K562 (cell line): ENCODE measurements at regions not wholly inside any gene's neighbourhood (a gene's known extent, or its start where the extent isn't known, plus 50 kb on each side); places are given as distances from the start of the nearest gene placed in this dataset.

Experiments used
- ARID1B ChIP-seq: fragments of 450-650 bp; IDR thresholded peaks from 2 replicates; pipeline ENCODE4 v1.6.1; 2016; ENCODE audit warnings: antibody characterized with exemption, mild to moderate bottlenecking, inconsistent platforms
- CTCF ChIP-seq, 3 experiments: IDR thresholded peaks in 2 of 3; conservative IDR thresholded peaks in 1 of 3; 2 replicates each; pipeline ENCODE4 v1.5.1; 2011 to 2012; ENCODE audit warnings: low read length in 3 of 3, mild to moderate bottlenecking in 3 of 3, control low read depth in 2 of 3, improper control_type of control experiment in 1 of 3, inconsistent platforms in 1 of 3, low read depth in 1 of 3, mixed read lengths in 1 of 3, moderate library complexity in 1 of 3; ENCODE audit not compliant: insufficient read depth in 2 of 3
- FOXA1 ChIP-seq: fragments of 450-650 bp; IDR thresholded peaks from 2 replicates; pipeline ENCODE4 v1.6.1; 2016; ENCODE audit warnings: mild to moderate bottlenecking, borderline replicate concordance
- KAT8 ChIP-seq: fragments of 450-650 bp; IDR thresholded peaks from 2 replicates; pipeline ENCODE4 v1.6.1; 2016; ENCODE audit warnings: low read depth, mild to moderate bottlenecking
- NCOA1 ChIP-seq: fragments of 450-650 bp; IDR thresholded peaks from 2 replicates; pipeline ENCODE4 v1.6.1; 2016; ENCODE audit warnings: low read depth
- NCOA6 ChIP-seq: fragments of 450-650 bp; IDR thresholded peaks from 2 replicates; pipeline ENCODE4 v1.6.1; 2017; ENCODE audit warnings: mild to moderate bottlenecking
- SMC3 ChIP-seq: conservative IDR thresholded peaks from 2 replicates; pipeline ENCODE4 v1.6.1; 2011; ENCODE audit warnings: low read depth, low read length, improper control_type of control experiment; ENCODE audit not compliant: insufficient read depth
- ZBTB33 ChIP-seq: sonication (generic); formaldehyde crosslinking; IDR thresholded peaks from 2 replicates; pipeline ENCODE4 v1.8.1; 2023; ENCODE audit warnings: mild to moderate bottlenecking, missing genetic modification reagents
- ZNF23 ChIP-seq: fragments of 250-450 bp; sonication (Bioruptor Pico); IDR thresholded peaks from 2 replicates; pipeline ENCODE4 v1.4.0; 2020; ENCODE audit warnings: mild to moderate bottlenecking
- ZNF561 ChIP-seq: fragments of 450-650 bp; formaldehyde crosslinking; conservative IDR thresholded peaks from 2 replicates; pipeline ENCODE4 v1.4.0; 2020; ENCODE audit warnings: mild to moderate bottlenecking, moderate library complexity
- ZNF583 ChIP-seq: fragments of 250-450 bp; sonication (Bioruptor Pico); IDR thresholded peaks from 2 replicates; pipeline ENCODE4 v1.4.0; 2020
- TF ChIP-seq, protein P1 (sequence below): IDR thresholded peaks from 2 replicates; pipeline ENCODE4 v1.6.1; 2016; ENCODE audit warnings: missing genetic modification characterization, missing compliant biosample characterization

DNA sequence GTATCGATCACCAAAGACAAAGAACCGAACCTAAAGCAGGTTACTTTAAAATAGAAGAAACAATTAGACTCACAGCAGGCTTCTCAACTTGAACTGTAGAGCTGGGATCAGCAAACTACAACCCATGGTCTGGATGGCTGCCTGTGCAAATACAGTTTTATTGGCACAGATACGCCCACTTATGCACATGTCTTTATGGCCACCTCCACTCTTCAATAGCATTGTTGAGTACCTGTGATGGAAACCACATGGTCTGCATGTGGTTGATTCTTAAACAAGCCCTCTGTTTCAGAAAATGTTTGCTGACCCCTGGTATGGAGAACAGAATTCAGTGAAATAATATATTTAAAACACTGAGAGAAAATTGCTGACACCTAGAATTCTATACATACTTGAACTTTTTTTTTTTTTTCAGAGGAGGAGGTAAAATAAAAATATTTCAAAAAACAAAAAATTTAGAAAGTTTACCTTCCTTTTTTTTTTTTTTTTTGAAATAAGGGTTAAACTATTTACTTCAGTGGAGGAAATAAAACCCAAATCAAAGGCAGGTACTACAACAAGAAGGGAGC is 263.8 kb upstream of the ATP10A start:
- TF ChIP-seq CTCF (IDR thresholded peaks at IDR 0.05 in 2 of 3, conservative IDR thresholded peaks at IDR 0.05 in 1 of 3; ENCODE audit: insufficient read depth in 2 of 3, low read depth in 1 of 3, low read length in 3 of 3) (no peak), KAT8 (no peak), ZNF583 (CRISPR knock-in tag) (no peak), FOXA1 (no peak), ZNF23 (CRISPR knock-in tag) (no peak), ZNF561 (CRISPR knock-in tag) (no peak), ZBTB33 (CRISPR knock-in tag) (no peak), NCOA1 (no peak), ARID1B (no peak), NCOA6 (no peak), SMC3 (no peak)
- TF ChIP-seq, protein P1, sequence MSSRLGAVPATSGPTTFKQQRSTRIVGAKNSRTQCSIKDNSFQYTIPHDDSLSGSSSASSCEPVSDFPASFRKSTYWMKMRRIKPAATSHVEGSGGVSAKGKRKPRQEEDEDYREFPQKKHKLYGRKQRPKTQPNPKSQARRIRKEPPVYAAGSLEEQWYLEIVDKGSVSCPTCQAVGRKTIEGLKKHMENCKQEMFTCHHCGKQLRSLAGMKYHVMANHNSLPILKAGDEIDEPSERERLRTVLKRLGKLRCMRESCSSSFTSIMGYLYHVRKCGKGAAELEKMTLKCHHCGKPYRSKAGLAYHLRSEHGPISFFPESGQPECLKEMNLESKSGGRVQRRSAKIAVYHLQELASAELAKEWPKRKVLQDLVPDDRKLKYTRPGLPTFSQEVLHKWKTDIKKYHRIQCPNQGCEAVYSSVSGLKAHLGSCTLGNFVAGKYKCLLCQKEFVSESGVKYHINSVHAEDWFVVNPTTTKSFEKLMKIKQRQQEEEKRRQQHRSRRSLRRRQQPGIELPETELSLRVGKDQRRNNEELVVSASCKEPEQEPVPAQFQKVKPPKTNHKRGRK (tag), result no peak
